GM19238 (cell line): ENCODE measurements at regions not wholly inside any gene's neighbourhood (a gene's known extent, or its start where the extent isn't known, plus 50 kb on each side); places are given as distances from the start of the nearest gene placed in this dataset.

Experiments used
- DNase-seq: peaks from one replicate; pipeline ENCODE4 v3.0.0; 2011; ENCODE audit warnings: low spot score; ENCODE audit not compliant: insufficient read length

DNA sequence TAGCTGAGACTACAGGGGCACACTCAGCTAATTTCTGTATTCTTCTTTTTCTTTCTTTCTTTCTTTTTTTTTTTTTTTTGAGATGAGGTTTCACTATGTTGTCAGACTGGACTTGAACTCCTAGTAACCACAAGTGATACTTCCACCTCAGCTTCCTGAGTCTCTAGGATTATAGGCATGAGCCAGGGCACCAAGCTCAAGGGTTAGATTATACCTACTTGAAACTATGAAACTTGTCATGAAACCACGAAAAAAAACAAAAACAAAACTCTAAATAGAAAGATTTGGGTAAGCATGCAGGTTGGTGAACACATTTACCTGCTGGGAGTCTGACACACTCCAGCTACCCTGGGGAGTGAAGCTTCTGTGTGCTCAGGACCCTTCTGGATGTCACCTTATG, 2250.4 kb downstream of the MRPL39 start:
- DNase-seq, result no peak

DNA sequence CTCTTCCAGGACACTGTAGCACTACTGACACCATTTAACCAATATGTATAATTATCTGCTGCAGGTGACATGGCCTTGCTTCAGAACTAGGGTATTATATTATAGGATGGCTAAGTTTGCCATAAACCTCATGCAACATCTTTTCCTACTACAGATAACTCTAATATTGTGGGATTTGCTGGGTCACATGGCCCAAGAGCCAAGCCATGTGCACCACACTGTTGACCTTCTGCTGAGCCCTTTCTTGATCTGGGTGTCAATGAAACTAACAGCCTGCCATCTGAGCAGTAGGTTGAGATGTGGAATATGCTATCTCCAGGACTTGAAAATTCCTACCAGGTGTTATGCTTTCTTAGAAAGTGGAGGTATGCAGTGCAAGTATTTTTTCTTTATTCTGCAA, 2291.1 kb downstream of the MRPL39 start:
- DNase-seq, result no peak

DNA sequence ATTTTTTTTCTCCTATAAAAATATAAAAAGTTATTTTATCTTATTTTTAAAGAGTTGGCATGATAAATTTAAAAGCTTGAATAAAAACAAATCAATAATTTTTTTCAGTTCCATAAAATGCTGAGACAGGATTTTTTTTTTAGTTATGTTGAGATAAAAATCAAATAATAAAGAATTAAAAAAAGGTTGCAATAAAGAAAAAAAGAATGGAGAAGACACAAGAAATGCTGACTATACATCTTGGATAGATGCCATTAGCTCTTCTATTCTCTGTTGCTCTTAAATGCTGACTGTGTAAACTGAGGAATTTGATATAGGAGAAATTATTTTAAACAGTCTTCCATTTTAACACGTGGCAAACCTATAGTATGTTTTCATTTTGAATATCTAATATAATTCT, 2298.5 kb downstream of the MRPL39 start:
- no peak for DNase-seq

DNA sequence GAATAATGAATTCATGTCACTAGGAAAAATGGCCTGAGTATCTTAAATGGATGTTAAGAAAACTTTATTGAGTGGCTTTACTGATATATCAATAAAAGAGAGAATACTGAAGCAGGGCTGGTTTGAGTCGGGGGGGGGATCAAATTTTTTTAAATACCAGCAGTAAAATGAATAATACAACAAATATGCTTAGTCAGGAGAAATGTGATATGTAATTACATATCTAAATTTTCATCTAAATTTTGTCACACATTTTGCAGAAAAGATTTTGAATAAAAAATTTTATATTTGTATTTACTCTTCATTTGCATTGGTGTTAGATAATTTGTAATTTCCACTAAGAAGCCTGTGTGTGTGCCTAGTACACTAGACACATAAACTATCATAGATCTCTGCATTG, 2300.2 kb downstream of the MRPL39 start:
- no peak for DNase-seq

DNA sequence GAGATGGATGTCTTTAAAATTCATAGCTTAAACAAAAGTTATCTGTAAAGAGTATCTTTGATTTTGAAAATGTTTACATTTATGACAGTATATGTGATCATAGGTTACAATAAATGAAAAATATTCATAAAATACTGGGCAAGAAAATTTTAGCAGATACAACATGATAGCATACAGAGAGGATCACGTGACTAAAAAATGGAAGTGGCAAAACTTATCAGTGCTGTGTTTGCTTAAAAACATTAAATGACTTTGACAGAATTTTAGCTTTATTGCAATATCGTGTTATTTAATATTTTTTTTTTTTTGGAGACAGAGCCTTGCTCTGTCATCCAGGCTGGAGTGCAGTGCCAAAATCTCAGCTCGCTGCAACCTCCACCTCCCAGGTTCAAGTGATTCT, 2294.1 kb downstream of the NCAM2 start:
- no peak for DNase-seq

DNA sequence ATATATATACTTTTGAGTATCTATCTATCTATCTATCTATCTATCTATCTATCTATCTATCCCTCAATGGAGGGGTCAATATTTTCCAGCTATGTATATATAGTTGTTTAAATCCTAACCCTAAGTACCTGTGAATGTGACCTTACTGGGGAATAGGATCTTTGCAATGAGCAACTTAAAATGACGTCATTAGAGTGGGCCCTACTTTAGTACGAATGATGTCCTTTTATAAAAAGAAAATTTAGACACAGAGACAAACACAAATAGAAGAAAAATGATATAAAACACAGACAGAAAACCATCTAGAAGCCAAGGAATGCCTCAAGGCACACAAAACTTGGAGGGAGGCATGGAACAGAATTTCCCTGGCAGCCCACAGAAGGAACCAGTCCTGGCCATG, 2283.7 kb downstream of the NCAM2 start:
- DNase-seq, result no peak

DNA sequence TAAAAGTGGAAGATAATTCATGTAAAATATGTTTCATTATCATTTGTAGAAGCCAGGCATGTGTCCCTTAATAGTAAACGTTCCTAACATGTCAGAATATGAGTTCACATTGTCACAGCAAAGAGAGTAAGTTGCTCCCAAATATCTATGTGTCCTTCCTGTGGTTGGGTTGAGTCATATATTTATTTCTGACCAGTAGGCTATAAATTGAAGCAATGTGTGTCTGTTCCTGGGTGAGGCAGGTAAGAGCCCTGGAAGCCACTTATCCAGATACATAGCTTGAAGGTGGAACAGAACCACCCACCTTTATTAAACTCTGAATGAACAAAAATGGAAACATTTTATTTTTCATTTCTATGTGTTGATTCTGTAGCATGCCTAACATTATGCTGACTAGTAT, 2251.6 kb downstream of the NCAM2 start:
- DNase-seq, result no peak

DNA sequence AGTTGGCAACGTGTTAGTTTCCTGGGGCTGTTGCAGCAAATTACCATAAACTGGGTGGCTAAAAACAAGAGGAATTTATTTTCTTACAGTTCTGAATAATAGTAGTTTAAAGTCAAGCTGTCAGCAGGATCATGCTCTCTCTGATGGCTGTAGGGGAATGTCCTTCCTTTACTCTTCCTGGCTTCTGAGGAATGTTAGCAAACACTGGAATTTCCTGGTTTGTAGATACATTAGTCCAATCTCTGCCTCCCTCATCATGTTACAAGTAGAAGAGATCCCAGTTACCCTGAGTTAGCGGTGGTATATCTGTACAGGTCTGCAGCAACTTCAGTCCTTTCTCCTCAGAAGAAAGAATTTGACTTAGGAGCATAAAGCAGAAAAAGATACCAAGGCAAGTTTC, 2249.1 kb downstream of the NCAM2 start:
- no peak for DNase-seq

DNA sequence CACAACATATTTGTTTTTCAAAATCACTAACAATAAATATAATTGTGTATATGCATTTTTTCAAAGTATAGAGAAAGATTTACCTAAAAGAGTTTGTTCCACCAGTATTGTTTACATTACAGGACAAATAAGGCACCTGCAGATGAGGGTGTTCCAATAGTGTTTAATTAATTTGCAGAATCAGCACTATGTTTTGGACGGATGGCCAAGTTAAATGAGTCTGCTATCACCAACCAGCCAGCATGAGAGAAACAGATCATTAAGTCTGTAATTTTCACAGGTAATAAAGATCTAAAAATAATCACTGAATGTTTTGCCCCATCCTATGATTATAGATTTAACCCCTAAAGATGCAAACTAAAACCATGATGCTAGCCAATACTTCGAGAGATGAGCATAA, 2247.0 kb downstream of the NCAM2 start:
- DNase-seq, result no peak

DNA sequence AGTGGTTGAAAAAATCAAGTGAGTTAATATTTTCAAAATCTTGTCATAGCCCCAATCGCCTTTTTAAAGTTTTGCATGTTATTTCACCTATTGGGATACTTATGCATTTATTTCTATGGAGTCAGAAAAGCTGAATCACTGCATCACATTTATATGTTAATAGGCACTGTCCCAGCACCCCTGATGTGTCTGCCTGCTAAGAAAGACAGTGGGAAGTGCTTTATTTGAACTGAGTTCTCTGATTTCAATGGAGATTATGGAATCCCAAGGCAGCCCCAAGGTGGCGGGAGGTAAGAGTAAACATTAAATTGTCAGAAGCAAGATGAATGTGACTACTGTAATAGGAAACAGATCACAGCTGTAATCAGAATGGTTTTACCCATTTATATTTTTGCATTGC, 2225.7 kb downstream of the NCAM2 start:
- DNase-seq, result no peak

DNA sequence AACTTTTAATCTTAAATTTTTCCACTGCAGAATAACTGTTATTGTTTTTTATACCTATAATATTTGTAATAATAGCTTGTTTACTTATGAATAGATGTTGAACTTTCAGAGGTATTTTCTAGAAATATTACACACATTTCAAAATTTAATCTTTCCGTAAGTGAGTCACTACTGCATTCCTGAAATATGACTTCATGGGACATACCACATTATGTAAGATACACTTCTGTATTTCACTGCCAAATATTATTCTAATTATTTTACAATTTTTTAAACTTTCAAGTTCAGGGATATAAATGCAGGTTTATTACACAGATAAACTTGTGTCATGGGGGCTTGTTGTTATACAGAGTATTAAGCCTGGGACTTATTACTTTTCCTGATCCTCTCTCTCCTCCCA, 2220.5 kb downstream of the NCAM2 start:
- DNase-seq, result no peak

DNA sequence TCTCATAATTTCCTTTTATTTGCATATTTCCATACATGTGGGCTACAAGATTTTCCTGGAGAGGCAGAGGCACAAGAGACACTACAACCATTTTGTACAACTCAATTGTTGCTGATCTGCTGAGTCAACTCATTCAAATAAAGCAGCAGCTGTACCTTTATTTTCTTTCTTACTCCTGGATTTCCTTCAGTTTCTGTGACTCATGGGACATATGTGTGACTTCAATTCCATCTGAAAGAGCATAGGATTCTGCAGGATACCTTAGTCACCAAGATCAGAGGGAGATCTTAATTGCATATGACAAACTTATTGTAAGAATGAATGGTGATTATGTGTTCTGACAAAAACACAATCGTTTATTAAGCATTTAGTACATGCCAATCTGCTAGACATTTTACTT, 2219.4 kb downstream of the NCAM2 start:
- no peak for DNase-seq

DNA sequence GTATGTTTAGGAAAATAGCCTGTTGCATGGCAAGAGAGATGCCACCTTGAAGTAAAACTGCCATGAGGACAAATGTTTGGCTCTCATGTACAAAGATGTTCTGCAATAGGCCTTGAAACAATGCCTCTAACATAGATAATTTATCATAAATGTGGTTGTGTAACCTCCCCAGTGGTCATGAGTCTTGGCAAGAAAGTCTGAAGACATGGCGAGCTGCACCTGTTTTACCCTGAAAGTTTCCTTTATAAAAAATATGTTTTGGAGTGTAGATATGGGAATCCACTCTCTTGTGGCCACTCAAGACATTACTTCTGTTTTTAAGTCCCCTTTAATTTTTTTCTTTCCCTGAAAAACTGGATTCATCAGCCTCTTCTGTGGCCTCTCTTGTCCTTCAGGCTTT, 2217.1 kb downstream of the NCAM2 start:
- no peak for DNase-seq
